ENCODE measurements at regions not wholly inside any gene's neighbourhood (a gene's known extent, or its start where the extent isn't known, plus 50 kb on each side); places are given as distances from the start of the nearest gene placed in this dataset.

DNA sequence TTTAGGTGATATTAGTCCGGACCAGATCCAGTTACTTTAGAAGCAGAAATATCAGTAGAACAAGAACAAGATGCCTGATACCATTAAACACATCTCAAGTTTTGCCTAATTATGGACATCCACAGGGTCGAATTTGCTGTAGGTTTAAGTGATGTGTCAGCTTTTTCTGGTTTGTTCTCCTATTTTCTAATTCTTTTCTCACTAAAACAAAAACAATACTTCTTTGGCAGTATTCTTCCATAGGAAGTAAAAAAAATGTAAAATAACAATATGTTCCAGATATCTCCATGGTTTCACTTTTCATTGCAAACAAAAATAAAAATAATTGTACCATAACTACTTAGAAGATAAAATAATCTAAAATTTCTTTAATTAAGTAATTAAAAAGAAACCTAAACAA, 265.7 kb downstream of the SHOX2 start:
- Mint-ChIP-seq H3K4me3 (no peak overlapping the region), H3K27ac (no peak overlapping the region), H3K27me3 (ENCODE audit: low read depth) (no peaks in the 10 kb centered on the region; the same call in 1 of the 2 replicates), H3K36me3 (ENCODE audit: insufficient read depth in 1 of 3, low read depth in 3 of 3) (no peaks in the 10 kb centered on the region), H3K9me3 (no peaks in the 10 kb centered on the region), H3K4me1 (no peaks in the 10 kb centered on the region)
- no peak overlapping the region for H3K4ac ChIP-seq (ENCODE audit: low read depth, low read length)
- no peak overlapping the region for H3K9ac ChIP-seq (ENCODE audit: extremely low read depth, insufficient read length, low read length)
- H3K56ac ChIP-seq (ENCODE audit: insufficient read length, low read depth, low read length): no peak overlapping the region
- H4K91ac ChIP-seq (ENCODE audit: insufficient read length, low read depth, low read length): no peak overlapping the region
- H3K27me3 ChIP-seq (ENCODE audit: insufficient read depth, low read length): no peaks in the 10 kb centered on the region
- no peaks in the 10 kb centered on the region for H3K79me1 ChIP-seq (ENCODE audit: insufficient read depth, low read depth, low read length, poor library complexity, severe bottlenecking)
- H2BK120ac ChIP-seq (ENCODE audit: low read depth, low read length, poor library complexity, severe bottlenecking): no peak overlapping the region
- no peak overlapping the region for H2AFZ ChIP-seq (ENCODE audit: low read length)
- no peak for TF ChIP-seq CTCF (conservative IDR thresholded peaks at IDR 0.05)
- H2BK20ac ChIP-seq (ENCODE audit: low read depth, low read length, poor library complexity, severe bottlenecking): no peak overlapping the region
- H3K23me2 ChIP-seq (ENCODE audit: insufficient read length, low read depth, low read length, poor library complexity, severe bottlenecking): no peaks in the 10 kb centered on the region
- no peak overlapping the region for H3K4me2 ChIP-seq (ENCODE audit: insufficient read depth, insufficient read length, low read length)
- H3K23ac ChIP-seq (ENCODE audit: insufficient read length, low read depth, low read length): no peak overlapping the region
- no peak overlapping the region for H2BK12ac ChIP-seq (ENCODE audit: insufficient read length, low read depth, low read length)
- no peak overlapping the region for H2BK15ac ChIP-seq (ENCODE audit: low read depth, low read length)
- no peak overlapping the region for H3T11ph ChIP-seq (ENCODE audit: low read length)
- H3K27ac ChIP-seq (ENCODE audit: insufficient read length, low read depth, low read length): no peak overlapping the region
- no peaks in the 10 kb centered on the region for H4K20me1 ChIP-seq (ENCODE audit: control insufficient read depth, insufficient read depth, insufficient read length)
- H3K4me1 ChIP-seq (ENCODE audit: insufficient read depth, low read length): no peaks in the 10 kb centered on the region
- H2AK5ac ChIP-seq (ENCODE audit: insufficient read length, low read length): no peak overlapping the region
- no peak overlapping the region for H4K8ac ChIP-seq (replicated peaks; ENCODE audit: insufficient read length, low read depth, low read length)
- H3K9me3 ChIP-seq (ENCODE audit: control insufficient read depth, low read depth, low read length): no peaks in the 10 kb centered on the region
- H3K79me2 ChIP-seq (ENCODE audit: insufficient read depth, low read length): no peaks in the 10 kb centered on the region
- WGBS (ENCODE audit: extremely low coverage, insufficient read length, low lambda C conversion rate): no CpG with 5 or more reads among the region's 2 CpGs
- no peak overlapping the region for H3K18ac ChIP-seq (ENCODE audit: insufficient read length, low read depth, low read length)
- no peak for DNase-seq
- no peak overlapping the region for H3K14ac ChIP-seq (ENCODE audit: insufficient read depth, low read length)
- H4K5ac ChIP-seq (ENCODE audit: insufficient read length, low read depth, low read length): no peak overlapping the region
- H2BK5ac ChIP-seq (ENCODE audit: insufficient read length, low read length): no peak overlapping the region

Measured in H9 (cell line).